ENCODE measurements at regions not wholly inside any gene's neighbourhood (a gene's known extent, or its start where the extent isn't known, plus 50 kb on each side); places are given as distances from the start of the nearest gene placed in this dataset.

DNA sequence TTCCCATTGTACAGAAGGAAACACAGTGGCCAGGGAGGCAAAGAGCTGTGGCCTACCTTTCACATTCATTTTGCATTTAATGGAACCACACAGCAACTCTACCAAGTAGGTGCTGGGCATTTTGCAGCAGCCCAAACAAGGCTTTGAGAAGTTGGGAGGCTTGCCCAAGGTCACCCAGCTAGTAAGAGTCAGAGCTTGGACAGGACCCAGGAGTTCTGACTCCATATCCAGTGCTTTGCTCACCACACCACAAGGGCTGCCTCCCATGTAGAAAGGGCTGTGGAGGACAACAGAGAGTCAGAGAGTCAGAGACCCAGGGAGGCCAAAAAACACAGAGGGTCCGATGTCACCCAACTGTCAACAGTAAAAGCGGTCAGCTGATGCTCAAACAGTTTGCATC lies 400.2 kb downstream of the BCL11B start:
- TF ChIP-seq EZH2 (IDR thresholded peaks at IDR 0.05; ENCODE audit: borderline replicate concordance, insufficient read depth, low read length, poor library complexity, severe bottlenecking), result no peak
- Histone ChIP-seq H3K36me3 (ENCODE audit: insufficient read depth, low read length) (no peaks in the 10 kb centered on the region), H3K4me3 (ENCODE audit: low read length) (no peak overlapping the region), H3K79me2 (replicated peaks; ENCODE audit: insufficient read depth, low read length) (no peaks in the 10 kb centered on the region), H3K4me2 (ENCODE audit: low read length) (no peak overlapping the region), H3K27me3 (ENCODE audit: insufficient read depth, low read depth, low read length) (no peaks in the 10 kb centered on the region), H3K27ac (ENCODE audit: low read length) (no peak overlapping the region), H2AFZ (ENCODE audit: low read depth, low read length) (no peak overlapping the region), H3K9me3 (ENCODE audit: low read length) (peaks cover 4% of the 10 kb centered on the region), H3F3A (ENCODE audit: insufficient read depth, low read length, poor library complexity, severe bottlenecking) (no peaks in the 10 kb centered on the region), H3K9ac (ENCODE audit: low read length) (no peak overlapping the region), H4K20me1 (ENCODE audit: insufficient read depth) (no peaks in the 10 kb centered on the region), H3K9me2 (ENCODE audit: insufficient read depth, low read length) (no peaks in the 10 kb centered on the region)

DNA sequence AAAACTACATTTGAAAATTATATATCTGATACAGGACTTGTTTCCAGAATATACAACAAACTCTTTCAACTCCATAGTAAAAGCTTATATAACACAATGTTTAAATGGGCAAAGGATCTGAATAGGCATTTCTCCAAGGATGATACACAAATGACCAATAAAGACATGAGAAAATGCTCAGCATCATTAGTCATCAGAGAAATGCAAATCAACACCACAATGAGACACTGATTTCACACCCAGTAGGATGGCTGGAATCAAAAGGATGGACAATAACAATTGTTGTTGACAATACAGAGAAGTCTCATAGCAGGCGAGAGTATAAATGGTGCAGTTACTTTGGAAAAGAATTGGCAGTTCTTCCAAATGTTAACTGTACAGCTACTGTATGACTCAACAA lies 394.9 kb downstream of the BCL11B start:
- no peak overlapping the region for H3K27ac ChIP-seq (ENCODE audit: low read length)
- no peak overlapping the region for H3K4me3 ChIP-seq (ENCODE audit: low read length)
- no peaks in the 10 kb centered on the region for H3K36me3 ChIP-seq (ENCODE audit: insufficient read depth, low read length)
- H4K20me1 ChIP-seq (ENCODE audit: insufficient read depth), result no peaks in the 10 kb centered on the region
- peaks cover 4% of the 10 kb centered on the region for H3K9me3 ChIP-seq (ENCODE audit: low read length)
- no peak overlapping the region for H3K4me2 ChIP-seq (ENCODE audit: low read length)
- no peaks in the 10 kb centered on the region for H3F3A ChIP-seq (ENCODE audit: insufficient read depth, low read length, poor library complexity, severe bottlenecking)
- no peak for TF ChIP-seq SMC3 (conservative IDR thresholded peaks at IDR 0.05; ENCODE audit: poor library complexity)
- TF ChIP-seq, protein P1, sequence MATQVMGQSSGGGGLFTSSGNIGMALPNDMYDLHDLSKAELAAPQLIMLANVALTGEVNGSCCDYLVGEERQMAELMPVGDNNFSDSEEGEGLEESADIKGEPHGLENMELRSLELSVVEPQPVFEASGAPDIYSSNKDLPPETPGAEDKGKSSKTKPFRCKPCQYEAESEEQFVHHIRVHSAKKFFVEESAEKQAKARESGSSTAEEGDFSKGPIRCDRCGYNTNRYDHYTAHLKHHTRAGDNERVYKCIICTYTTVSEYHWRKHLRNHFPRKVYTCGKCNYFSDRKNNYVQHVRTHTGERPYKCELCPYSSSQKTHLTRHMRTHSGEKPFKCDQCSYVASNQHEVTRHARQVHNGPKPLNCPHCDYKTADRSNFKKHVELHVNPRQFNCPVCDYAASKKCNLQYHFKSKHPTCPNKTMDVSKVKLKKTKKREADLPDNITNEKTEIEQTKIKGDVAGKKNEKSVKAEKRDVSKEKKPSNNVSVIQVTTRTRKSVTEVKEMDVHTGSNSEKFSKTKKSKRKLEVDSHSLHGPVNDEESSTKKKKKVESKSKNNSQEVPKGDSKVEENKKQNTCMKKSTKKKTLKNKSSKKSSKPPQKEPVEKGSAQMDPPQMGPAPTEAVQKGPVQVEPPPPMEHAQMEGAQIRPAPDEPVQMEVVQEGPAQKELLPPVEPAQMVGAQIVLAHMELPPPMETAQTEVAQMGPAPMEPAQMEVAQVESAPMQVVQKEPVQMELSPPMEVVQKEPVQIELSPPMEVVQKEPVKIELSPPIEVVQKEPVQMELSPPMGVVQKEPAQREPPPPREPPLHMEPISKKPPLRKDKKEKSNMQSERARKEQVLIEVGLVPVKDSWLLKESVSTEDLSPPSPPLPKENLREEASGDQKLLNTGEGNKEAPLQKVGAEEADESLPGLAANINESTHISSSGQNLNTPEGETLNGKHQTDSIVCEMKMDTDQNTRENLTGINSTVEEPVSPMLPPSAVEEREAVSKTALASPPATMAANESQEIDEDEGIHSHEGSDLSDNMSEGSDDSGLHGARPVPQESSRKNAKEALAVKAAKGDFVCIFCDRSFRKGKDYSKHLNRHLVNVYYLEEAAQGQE (IDR thresholded peaks at IDR 0.05; ENCODE audit: borderline replicate concordance), result no peak
- TF ChIP-seq, protein P2, sequence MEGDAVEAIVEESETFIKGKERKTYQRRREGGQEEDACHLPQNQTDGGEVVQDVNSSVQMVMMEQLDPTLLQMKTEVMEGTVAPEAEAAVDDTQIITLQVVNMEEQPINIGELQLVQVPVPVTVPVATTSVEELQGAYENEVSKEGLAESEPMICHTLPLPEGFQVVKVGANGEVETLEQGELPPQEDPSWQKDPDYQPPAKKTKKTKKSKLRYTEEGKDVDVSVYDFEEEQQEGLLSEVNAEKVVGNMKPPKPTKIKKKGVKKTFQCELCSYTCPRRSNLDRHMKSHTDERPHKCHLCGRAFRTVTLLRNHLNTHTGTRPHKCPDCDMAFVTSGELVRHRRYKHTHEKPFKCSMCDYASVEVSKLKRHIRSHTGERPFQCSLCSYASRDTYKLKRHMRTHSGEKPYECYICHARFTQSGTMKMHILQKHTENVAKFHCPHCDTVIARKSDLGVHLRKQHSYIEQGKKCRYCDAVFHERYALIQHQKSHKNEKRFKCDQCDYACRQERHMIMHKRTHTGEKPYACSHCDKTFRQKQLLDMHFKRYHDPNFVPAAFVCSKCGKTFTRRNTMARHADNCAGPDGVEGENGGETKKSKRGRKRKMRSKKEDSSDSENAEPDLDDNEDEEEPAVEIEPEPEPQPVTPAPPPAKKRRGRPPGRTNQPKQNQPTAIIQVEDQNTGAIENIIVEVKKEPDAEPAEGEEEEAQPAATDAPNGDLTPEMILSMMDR (IDR thresholded peaks at IDR 0.05; ENCODE audit: poor library complexity, severe bottlenecking), result no peak
- TF ChIP-seq EZH2 (IDR thresholded peaks at IDR 0.05; ENCODE audit: borderline replicate concordance, insufficient read depth, low read length, poor library complexity, severe bottlenecking), result no peak
- no peak for TF ChIP-seq RAD21 (conservative IDR thresholded peaks at IDR 0.05)
- TF ChIP-seq TAF1 (IDR thresholded peaks at IDR 0.05; ENCODE audit: low read depth), result no peak
- no peak for TF ChIP-seq POLR2AphosphoS5 (IDR thresholded peaks at IDR 0.05)
- no peak for TF ChIP-seq MXI1 (conservative IDR thresholded peaks at IDR 0.05; ENCODE audit: poor library complexity, severe bottlenecking)
- TF ChIP-seq EP300 (conservative IDR thresholded peaks at IDR 0.05; ENCODE audit: poor library complexity, severe bottlenecking), result no peak
- no peaks in the 10 kb centered on the region for H3K79me2 ChIP-seq (replicated peaks; ENCODE audit: insufficient read depth, low read length)
- H3K27me3 ChIP-seq (ENCODE audit: insufficient read depth, low read depth, low read length), result no peaks in the 10 kb centered on the region
- H3K9me2 ChIP-seq (ENCODE audit: insufficient read depth, low read length), result no peaks in the 10 kb centered on the region
- H3K9ac ChIP-seq (ENCODE audit: low read length), result no peak overlapping the region
- H2AFZ ChIP-seq (ENCODE audit: low read depth, low read length), result no peak overlapping the region

DNA sequence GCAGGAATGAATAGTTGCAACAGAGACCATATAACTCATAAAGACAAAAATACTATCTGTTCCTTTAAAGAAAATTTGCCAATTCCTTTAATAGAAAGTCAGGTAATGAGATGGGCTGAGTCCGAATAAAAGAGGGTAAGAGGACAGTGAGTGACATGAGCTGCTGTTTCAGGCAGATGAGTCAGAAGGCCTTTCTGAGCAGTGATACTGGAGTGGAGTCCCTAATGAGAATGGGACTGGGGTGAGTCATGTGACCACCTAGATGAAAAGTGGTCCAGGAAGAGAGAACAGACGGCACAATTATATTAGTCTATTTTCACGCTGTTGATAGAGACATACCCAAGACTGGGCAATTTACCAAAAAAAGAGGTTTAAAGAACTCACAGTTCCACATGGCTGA lies 393.7 kb downstream of the BCL11B start:
- Histone ChIP-seq H3K79me2 (replicated peaks; ENCODE audit: insufficient read depth, low read length) (no peaks in the 10 kb centered on the region), H3K9ac (ENCODE audit: low read length) (no peak overlapping the region), H2AFZ (ENCODE audit: low read depth, low read length) (no peak overlapping the region), H3K27ac (ENCODE audit: low read length) (no peak overlapping the region), H3K4me3 (ENCODE audit: low read length) (no peak overlapping the region), H3K36me3 (ENCODE audit: insufficient read depth, low read length) (no peaks in the 10 kb centered on the region), H3K9me3 (ENCODE audit: low read length) (peaks cover 4% of the 10 kb centered on the region), H3F3A (ENCODE audit: insufficient read depth, low read length, poor library complexity, severe bottlenecking) (no peaks in the 10 kb centered on the region), H3K9me2 (ENCODE audit: insufficient read depth, low read length) (no peaks in the 10 kb centered on the region), H3K4me2 (ENCODE audit: low read length) (no peak overlapping the region), H3K27me3 (ENCODE audit: insufficient read depth, low read depth, low read length) (no peaks in the 10 kb centered on the region), H4K20me1 (ENCODE audit: insufficient read depth) (no peaks in the 10 kb centered on the region)
- no peak for TF ChIP-seq EP300 (conservative IDR thresholded peaks at IDR 0.05; ENCODE audit: poor library complexity, severe bottlenecking)
- TF ChIP-seq MXI1 (conservative IDR thresholded peaks at IDR 0.05; ENCODE audit: poor library complexity, severe bottlenecking), result no peak
- no peak for TF ChIP-seq RAD21 (conservative IDR thresholded peaks at IDR 0.05)
- TF ChIP-seq POLR2AphosphoS5 (IDR thresholded peaks at IDR 0.05), result no peak
- TF ChIP-seq, protein P2 (IDR thresholded peaks at IDR 0.05; ENCODE audit: poor library complexity, severe bottlenecking), result no peak
- TF ChIP-seq, protein P1 (IDR thresholded peaks at IDR 0.05; ENCODE audit: borderline replicate concordance), result no peak
- TF ChIP-seq SMC3 (conservative IDR thresholded peaks at IDR 0.05; ENCODE audit: poor library complexity), result no peak
- TF ChIP-seq TAF1 (IDR thresholded peaks at IDR 0.05; ENCODE audit: low read depth), result no peak
- TF ChIP-seq EZH2 (IDR thresholded peaks at IDR 0.05; ENCODE audit: borderline replicate concordance, insufficient read depth, low read length, poor library complexity, severe bottlenecking), result no peak

Data from neural cell (in vitro differentiated cells).